ENCODE measurements at regions not wholly inside any gene's neighbourhood (a gene's known extent, or its start where the extent isn't known, plus 50 kb on each side); places are given as distances from the start of the nearest gene placed in this dataset.
"Not testable (repeated sequence)": the region's sequence is repeated elsewhere in the genome, so short reads cannot be mapped to it uniquely, and the experiment has no call there.

GRCh38 chrX:121655276-121655675 lies 607.9 kb downstream of the GLUD2 start:
- Mint-ChIP-seq H3K9me3 (no peaks in the 10 kb centered on the region), H3K4me3 (no peak overlapping the region), H3K27me3 (no peaks in the 10 kb centered on the region), H3K27ac (no peak overlapping the region), H3K36me3 (ENCODE audit: low read depth) (no peaks in the 10 kb centered on the region), H3K4me1 (no peaks in the 10 kb centered on the region)
- ATAC-seq (replicated peaks) = no peak

DNA sequence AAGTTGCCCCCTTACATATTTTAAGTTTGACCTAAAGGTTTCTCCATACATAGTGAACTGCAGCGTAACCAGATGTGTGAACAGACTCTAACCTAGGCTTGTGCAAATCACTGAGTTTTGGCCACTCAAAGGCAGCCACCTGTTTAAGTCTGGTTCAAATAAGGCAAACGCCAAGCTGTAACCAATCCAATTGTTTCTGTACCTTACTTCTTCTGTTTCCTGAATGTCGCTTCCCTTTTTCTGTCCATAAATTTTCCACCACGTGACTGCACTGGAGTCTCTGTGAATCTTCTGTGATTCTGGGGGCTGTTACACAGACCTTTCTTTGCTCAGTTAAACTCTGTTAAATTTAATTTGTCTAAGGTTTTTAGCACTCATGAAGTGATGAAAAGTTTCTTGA lies 618.8 kb downstream of the GLUD2 start:
- no peak overlapping the region for H3K4me3 Mint-ChIP-seq
- no peaks in the 10 kb centered on the region for H3K27me3 Mint-ChIP-seq
- no peak overlapping the region for H3K27ac Mint-ChIP-seq
- no peaks in the 10 kb centered on the region for H3K36me3 Mint-ChIP-seq (ENCODE audit: low read depth)
- H3K4me1 Mint-ChIP-seq = no peaks in the 10 kb centered on the region
- no peaks in the 10 kb centered on the region for H3K9me3 Mint-ChIP-seq
- ATAC-seq (replicated peaks) = no peak

- H3K27ac Mint-ChIP-seq = no peak overlapping the region
- no peak overlapping the region for H3K4me3 Mint-ChIP-seq
- H3K4me1 Mint-ChIP-seq = no peaks in the 10 kb centered on the region
- H3K36me3 Mint-ChIP-seq (ENCODE audit: low read depth) = no peaks in the 10 kb centered on the region
- no peaks in the 10 kb centered on the region for H3K9me3 Mint-ChIP-seq
- H3K27me3 Mint-ChIP-seq = no peaks in the 10 kb centered on the region
- no peak for ATAC-seq (replicated peaks)
Observed at GRCh38 chrX:121671649-121672048, 624.2 kb downstream of the GLUD2 start.

GRCh38 chrX:121709236-121709635 lies 661.8 kb downstream of the GLUD2 start:
- not testable (repeated sequence) for H3K9me3 Mint-ChIP-seq; H3K4me3 Mint-ChIP-seq; ATAC-seq (replicated peaks); H3K27me3 Mint-ChIP-seq; H3K27ac Mint-ChIP-seq; H3K4me1 Mint-ChIP-seq; H3K36me3 Mint-ChIP-seq (ENCODE audit: low read depth)

GRCh38 chrX:121733514-121733913 lies 686.1 kb downstream of the GLUD2 start:
- ATAC-seq (replicated peaks) = no peak
- no peaks in the 10 kb centered on the region for H3K4me1 Mint-ChIP-seq
- H3K9me3 Mint-ChIP-seq = no peaks in the 10 kb centered on the region
- H3K27ac Mint-ChIP-seq = no peak overlapping the region
- no peak overlapping the region for H3K4me3 Mint-ChIP-seq
- H3K27me3 Mint-ChIP-seq = no peaks in the 10 kb centered on the region
- H3K36me3 Mint-ChIP-seq (ENCODE audit: low read depth) = no peaks in the 10 kb centered on the region

- H3K36me3 Mint-ChIP-seq (ENCODE audit: low read depth) = no peaks in the 10 kb centered on the region
- ATAC-seq (replicated peaks) = no peak
- H3K27ac Mint-ChIP-seq = no peak overlapping the region
- H3K4me3 Mint-ChIP-seq = no peak overlapping the region
- H3K4me1 Mint-ChIP-seq = no peaks in the 10 kb centered on the region
- H3K9me3 Mint-ChIP-seq = no peaks in the 10 kb centered on the region
- H3K27me3 Mint-ChIP-seq = no peaks in the 10 kb centered on the region
Observed at GRCh38 chrX:121746105-121746504, 698.7 kb downstream of the GLUD2 start.

DNA sequence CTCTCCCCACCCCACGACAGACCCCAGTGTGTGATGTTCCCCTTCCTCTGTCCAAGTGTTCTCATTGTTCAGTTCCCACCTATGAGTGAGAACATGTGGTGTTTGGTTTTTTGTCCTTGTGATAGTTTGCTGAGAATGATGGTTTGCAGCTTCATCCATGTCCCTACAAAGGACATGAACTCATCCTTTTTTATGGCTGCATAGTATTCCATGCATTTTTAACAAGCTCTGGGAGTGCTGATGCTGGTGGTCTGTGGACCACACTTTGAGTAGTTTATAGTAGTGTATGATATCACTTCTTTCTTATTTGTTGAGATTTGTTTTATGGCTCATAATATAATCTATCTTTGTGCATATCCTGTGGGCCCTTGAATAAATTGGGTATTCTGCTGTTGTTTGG lies 706.2 kb downstream of the GLUD2 start:
- not testable (repeated sequence) for H3K4me1 Mint-ChIP-seq; H3K27ac Mint-ChIP-seq; H3K36me3 Mint-ChIP-seq (ENCODE audit: low read depth); H3K9me3 Mint-ChIP-seq; H3K27me3 Mint-ChIP-seq; H3K4me3 Mint-ChIP-seq; ATAC-seq (replicated peaks)

GRCh38 chrX:121754301-121754700 lies 706.9 kb downstream of the GLUD2 start:
- ATAC-seq (replicated peaks) = no peak
- Mint-ChIP-seq H3K4me1 (no peaks in the 10 kb centered on the region), H3K4me3 (no peak overlapping the region), H3K27me3 (no peaks in the 10 kb centered on the region), H3K36me3 (ENCODE audit: low read depth) (no peaks in the 10 kb centered on the region), H3K9me3 (no peaks in the 10 kb centered on the region), H3K27ac (no peak overlapping the region)

DNA sequence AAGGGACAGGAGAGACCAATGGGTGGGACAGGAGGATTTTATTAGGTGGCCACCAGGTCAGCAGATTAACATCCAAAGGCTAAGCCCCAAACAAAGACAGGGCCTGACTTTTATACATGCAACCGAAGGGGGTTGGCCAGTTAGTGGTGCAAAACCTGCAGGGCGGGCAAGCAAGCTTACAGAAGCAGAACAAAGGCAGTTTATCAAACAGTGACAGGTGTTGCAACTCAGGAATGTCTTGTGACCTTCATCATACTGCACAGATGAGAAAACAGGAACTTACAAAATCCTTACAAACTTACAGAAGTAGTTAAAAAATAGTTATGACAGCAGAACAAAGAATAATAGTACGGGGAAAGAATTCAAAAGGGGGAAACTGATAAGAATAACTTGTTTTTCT lies 708.1 kb downstream of the GLUD2 start:
- Mint-ChIP-seq H3K4me1 (no peaks in the 10 kb centered on the region), H3K36me3 (ENCODE audit: low read depth) (no peaks in the 10 kb centered on the region), H3K4me3 (no peak overlapping the region), H3K27ac (no peak overlapping the region), H3K9me3 (no peaks in the 10 kb centered on the region), H3K27me3 (no peaks in the 10 kb centered on the region)
- ATAC-seq (replicated peaks) = no peak

DNA sequence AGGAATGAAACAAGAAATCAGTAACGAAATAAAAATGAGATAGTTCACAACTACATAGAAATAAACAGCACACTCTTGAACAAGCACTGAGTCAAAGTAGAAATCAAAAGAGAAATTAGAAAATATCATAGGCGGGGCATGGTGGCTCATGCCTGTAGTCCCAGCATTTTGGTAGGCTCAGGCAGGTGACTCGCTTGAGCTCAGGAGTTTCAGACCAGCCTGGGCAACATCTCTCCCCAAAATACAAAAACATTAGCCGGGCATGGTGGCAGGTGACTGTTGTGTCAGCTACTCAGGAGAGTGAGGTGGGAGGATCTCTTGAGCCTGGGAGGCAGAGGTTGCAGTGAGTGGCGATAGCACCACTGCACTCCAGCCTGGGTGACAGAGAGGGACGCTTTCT lies 714.4 kb downstream of the GLUD2 start:
- H3K27ac Mint-ChIP-seq = no peak overlapping the region
- H3K27me3 Mint-ChIP-seq = no peaks in the 10 kb centered on the region
- H3K36me3 Mint-ChIP-seq (ENCODE audit: low read depth) = no peaks in the 10 kb centered on the region
- H3K4me1 Mint-ChIP-seq = no peaks in the 10 kb centered on the region
- ATAC-seq (replicated peaks) = no peak
- no peaks in the 10 kb centered on the region for H3K9me3 Mint-ChIP-seq
- H3K4me3 Mint-ChIP-seq = no peak overlapping the region

DNA sequence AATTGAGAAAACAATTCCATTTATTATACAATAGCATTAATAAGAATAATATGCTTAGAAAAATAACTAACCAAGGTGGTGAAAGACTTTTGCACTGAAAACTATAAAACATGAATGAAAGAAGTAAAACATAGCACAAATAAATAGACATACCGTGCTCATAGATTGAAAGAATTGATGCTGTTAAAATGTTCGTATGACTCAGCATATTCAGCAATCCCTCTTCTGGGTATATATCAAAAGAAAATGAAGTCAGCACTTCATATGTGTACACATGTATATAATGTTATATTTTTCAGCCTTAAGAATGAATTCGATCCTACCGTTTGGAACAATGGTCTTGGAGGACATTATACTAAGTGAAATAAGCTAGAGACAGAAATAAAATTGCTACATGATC lies 716.3 kb downstream of the GLUD2 start:
- no peak overlapping the region for H3K27ac Mint-ChIP-seq
- ATAC-seq (replicated peaks) = no peak
- no peak overlapping the region for H3K4me3 Mint-ChIP-seq
- H3K4me1 Mint-ChIP-seq = no peaks in the 10 kb centered on the region
- no peaks in the 10 kb centered on the region for H3K27me3 Mint-ChIP-seq
- no peaks in the 10 kb centered on the region for H3K9me3 Mint-ChIP-seq
- no peaks in the 10 kb centered on the region for H3K36me3 Mint-ChIP-seq (ENCODE audit: low read depth)

- ATAC-seq (replicated peaks); H3K27me3 Mint-ChIP-seq; H3K27ac Mint-ChIP-seq; H3K9me3 Mint-ChIP-seq; H3K4me1 Mint-ChIP-seq; H3K4me3 Mint-ChIP-seq; H3K36me3 Mint-ChIP-seq (ENCODE audit: low read depth): not testable (repeated sequence)
Observed at GRCh38 chrX:121768210-121768609, 720.8 kb downstream of the GLUD2 start.

- H3K36me3 Mint-ChIP-seq (ENCODE audit: low read depth) = no peaks in the 10 kb centered on the region
- ATAC-seq (replicated peaks) = no peak
- H3K27ac Mint-ChIP-seq = no peak overlapping the region
- no peaks in the 10 kb centered on the region for H3K9me3 Mint-ChIP-seq
- no peaks in the 10 kb centered on the region for H3K27me3 Mint-ChIP-seq
- no peak overlapping the region for H3K4me3 Mint-ChIP-seq
- H3K4me1 Mint-ChIP-seq = no peaks in the 10 kb centered on the region
Observed at GRCh38 chrX:121781991-121782390, 734.6 kb downstream of the GLUD2 start.

GRCh38 chrX:121782544-121782943 lies 735.1 kb downstream of the GLUD2 start:
- Mint-ChIP-seq H3K36me3 (ENCODE audit: low read depth) (no peaks in the 10 kb centered on the region), H3K27me3 (no peaks in the 10 kb centered on the region), H3K9me3 (no peaks in the 10 kb centered on the region), H3K27ac (no peak overlapping the region), H3K4me3 (no peak overlapping the region), H3K4me1 (no peaks in the 10 kb centered on the region)
- ATAC-seq (replicated peaks) = no peak

GRCh38 chrX:121782976-121783375 lies 735.6 kb downstream of the GLUD2 start:
- Mint-ChIP-seq H3K27ac (no peak overlapping the region), H3K4me1 (no peaks in the 10 kb centered on the region), H3K36me3 (ENCODE audit: low read depth) (no peaks in the 10 kb centered on the region), H3K4me3 (no peak overlapping the region), H3K9me3 (no peaks in the 10 kb centered on the region), H3K27me3 (no peaks in the 10 kb centered on the region)
- no peak for ATAC-seq (replicated peaks)

- no peak overlapping the region for H3K27ac Mint-ChIP-seq
- no peaks in the 10 kb centered on the region for H3K4me1 Mint-ChIP-seq
- no peak for ATAC-seq (replicated peaks)
- peaks cover 4% of the 10 kb centered on the region for H3K9me3 Mint-ChIP-seq
- H3K4me3 Mint-ChIP-seq = no peak overlapping the region
- H3K36me3 Mint-ChIP-seq (ENCODE audit: low read depth) = no peaks in the 10 kb centered on the region
- no peaks in the 10 kb centered on the region for H3K27me3 Mint-ChIP-seq
Observed at GRCh38 chrX:121802881-121803412, 755.5 kb downstream of the GLUD2 start.
